ENCODE measurements at regions not wholly inside any gene's neighbourhood (a gene's known extent, or its start where the extent isn't known, plus 50 kb on each side); places are given as distances from the start of the nearest gene placed in this dataset.
"Not testable (repeated sequence)": the region's sequence is repeated elsewhere in the genome, so short reads cannot be mapped to it uniquely, and the experiment has no call there.

- TF ChIP-seq CTCF (IDR thresholded peaks at IDR 0.05): no peak
- no peak for TF ChIP-seq ZFX (IDR thresholded peaks at IDR 0.05; ENCODE audit: borderline replicate concordance)
- H3K27ac ChIP-seq: no peak overlapping the region
Measured at GRCh38 chr2:111534910-111535352, 349.1 kb downstream of the ANAPC1 start.

GRCh38 chr2:111535404-111535803, 348.6 kb downstream of the ANAPC1 start:
- TF ChIP-seq ZFX (IDR thresholded peaks at IDR 0.05; ENCODE audit: borderline replicate concordance) (no peak), CTCF (IDR thresholded peaks at IDR 0.05) (no peak)
- no peak overlapping the region for H3K27ac ChIP-seq

GRCh38 chr2:111537078-111537655, 346.8 kb downstream of the ANAPC1 start:
- no peak for TF ChIP-seq CTCF (IDR thresholded peaks at IDR 0.05)
- TF ChIP-seq ZFX (IDR thresholded peaks at IDR 0.05; ENCODE audit: borderline replicate concordance): no peak
- H3K27ac ChIP-seq: no peak overlapping the region

- not testable (repeated sequence) for H3K27ac ChIP-seq
Measured at GRCh38 chr2:111539991-111540390, 344.0 kb downstream of the ANAPC1 start.

- not testable (repeated sequence) for H3K27ac ChIP-seq
Measured at GRCh38 chr2:111542120-111542774, 341.7 kb downstream of the ANAPC1 start.

- H3K27ac ChIP-seq: not testable (repeated sequence)
Measured at GRCh38 chr2:111544006-111544405, 340.0 kb downstream of the ANAPC1 start.

- not testable (repeated sequence) for H3K27ac ChIP-seq
Measured at GRCh38 chr2:111545723-111546431, 338.1 kb downstream of the ANAPC1 start.

GRCh38 chr2:111546578-111546977, 337.4 kb downstream of the ANAPC1 start:
- not testable (repeated sequence) for H3K27ac ChIP-seq

- not testable (repeated sequence) for H3K27ac ChIP-seq
Measured at GRCh38 chr2:111549174-111549573, 334.8 kb downstream of the ANAPC1 start.

- not testable (repeated sequence) for H3K27ac ChIP-seq
Measured at GRCh38 chr2:111551428-111551827, 332.6 kb downstream of the ANAPC1 start.

- not testable (repeated sequence) for H3K27ac ChIP-seq
Measured at GRCh38 chr2:111552625-111553024, 331.4 kb downstream of the ANAPC1 start.

GRCh38 chr2:111559301-111559700, 324.7 kb downstream of the ANAPC1 start:
- H3K27ac ChIP-seq: not testable (repeated sequence)

GRCh38 chr2:111559814-111560213, 324.2 kb downstream of the ANAPC1 start:
- H3K27ac ChIP-seq: not testable (repeated sequence)

- not testable (repeated sequence) for H3K27ac ChIP-seq
Measured at GRCh38 chr2:111566068-111566467, 317.9 kb downstream of the ANAPC1 start.

GRCh38 chr2:111567233-111567632, 316.8 kb downstream of the ANAPC1 start:
- not testable (repeated sequence) for H3K27ac ChIP-seq

GRCh38 chr2:111569356-111570199, 314.4 kb downstream of the ANAPC1 start:
- H3K27ac ChIP-seq: not testable (repeated sequence)

Data from 22Rv1 (cell line).